ENCODE measurements at regions not wholly inside any gene's neighbourhood (a gene's known extent, or its start where the extent isn't known, plus 50 kb on each side); places are given as distances from the start of the nearest gene placed in this dataset.

DNA sequence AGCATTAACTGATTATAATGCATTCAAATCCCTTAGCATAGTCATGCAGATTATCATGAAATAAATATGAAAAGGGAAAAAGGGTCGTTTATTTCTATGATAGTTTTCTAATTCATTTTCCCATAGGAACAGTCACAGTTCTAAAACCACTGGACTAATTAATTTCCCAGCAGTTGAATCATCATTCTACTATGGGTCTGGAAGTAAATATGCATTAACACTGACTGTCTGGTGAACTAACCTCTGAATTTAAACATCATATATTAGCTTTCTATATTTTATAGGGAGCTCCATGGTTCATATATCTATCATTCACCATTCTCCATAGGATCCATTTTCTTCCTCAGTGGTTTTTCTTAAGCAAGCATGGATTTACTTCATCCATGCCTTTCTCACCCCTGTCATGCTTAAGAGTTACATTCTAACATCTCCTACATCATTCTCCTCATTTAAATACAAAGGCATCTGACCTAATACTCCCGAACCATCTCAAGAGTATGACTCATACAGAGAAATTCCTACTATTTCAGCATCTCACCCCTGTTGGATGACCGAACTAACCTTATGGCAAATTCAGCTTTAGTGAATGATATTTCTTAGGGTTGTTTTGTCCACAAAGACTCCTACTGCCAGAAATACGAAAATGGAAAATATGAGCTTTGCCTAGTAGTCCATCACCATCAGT lies 198.7 kb upstream of the ADAMTS3 start:
- TF ChIP-seq YY1 (IDR thresholded peaks at IDR 0.05) (no peak), GABPA (IDR thresholded peaks at IDR 0.05 in 1 of 2, conservative IDR thresholded peaks at IDR 0.05 in 1 of 2) (no peak), RXRA (IDR thresholded peaks at IDR 0.05) (no peak), JUND (IDR thresholded peaks at IDR 0.05) (no peak), RAD21 (IDR thresholded peaks at IDR 0.05) (no peak), TAF1 (conservative IDR thresholded peaks at IDR 0.05) (no peak), HNF4A (conservative IDR thresholded peaks at IDR 0.05) (no peak), FOXA2 (IDR thresholded peaks at IDR 0.05) (no peak)
- TF ChIP-seq, protein P1, sequence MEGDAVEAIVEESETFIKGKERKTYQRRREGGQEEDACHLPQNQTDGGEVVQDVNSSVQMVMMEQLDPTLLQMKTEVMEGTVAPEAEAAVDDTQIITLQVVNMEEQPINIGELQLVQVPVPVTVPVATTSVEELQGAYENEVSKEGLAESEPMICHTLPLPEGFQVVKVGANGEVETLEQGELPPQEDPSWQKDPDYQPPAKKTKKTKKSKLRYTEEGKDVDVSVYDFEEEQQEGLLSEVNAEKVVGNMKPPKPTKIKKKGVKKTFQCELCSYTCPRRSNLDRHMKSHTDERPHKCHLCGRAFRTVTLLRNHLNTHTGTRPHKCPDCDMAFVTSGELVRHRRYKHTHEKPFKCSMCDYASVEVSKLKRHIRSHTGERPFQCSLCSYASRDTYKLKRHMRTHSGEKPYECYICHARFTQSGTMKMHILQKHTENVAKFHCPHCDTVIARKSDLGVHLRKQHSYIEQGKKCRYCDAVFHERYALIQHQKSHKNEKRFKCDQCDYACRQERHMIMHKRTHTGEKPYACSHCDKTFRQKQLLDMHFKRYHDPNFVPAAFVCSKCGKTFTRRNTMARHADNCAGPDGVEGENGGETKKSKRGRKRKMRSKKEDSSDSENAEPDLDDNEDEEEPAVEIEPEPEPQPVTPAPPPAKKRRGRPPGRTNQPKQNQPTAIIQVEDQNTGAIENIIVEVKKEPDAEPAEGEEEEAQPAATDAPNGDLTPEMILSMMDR (IDR thresholded peaks at IDR 0.05; ENCODE audit: low read depth, low read length, missing input control), result no peak
- TF ChIP-seq, protein P2, sequence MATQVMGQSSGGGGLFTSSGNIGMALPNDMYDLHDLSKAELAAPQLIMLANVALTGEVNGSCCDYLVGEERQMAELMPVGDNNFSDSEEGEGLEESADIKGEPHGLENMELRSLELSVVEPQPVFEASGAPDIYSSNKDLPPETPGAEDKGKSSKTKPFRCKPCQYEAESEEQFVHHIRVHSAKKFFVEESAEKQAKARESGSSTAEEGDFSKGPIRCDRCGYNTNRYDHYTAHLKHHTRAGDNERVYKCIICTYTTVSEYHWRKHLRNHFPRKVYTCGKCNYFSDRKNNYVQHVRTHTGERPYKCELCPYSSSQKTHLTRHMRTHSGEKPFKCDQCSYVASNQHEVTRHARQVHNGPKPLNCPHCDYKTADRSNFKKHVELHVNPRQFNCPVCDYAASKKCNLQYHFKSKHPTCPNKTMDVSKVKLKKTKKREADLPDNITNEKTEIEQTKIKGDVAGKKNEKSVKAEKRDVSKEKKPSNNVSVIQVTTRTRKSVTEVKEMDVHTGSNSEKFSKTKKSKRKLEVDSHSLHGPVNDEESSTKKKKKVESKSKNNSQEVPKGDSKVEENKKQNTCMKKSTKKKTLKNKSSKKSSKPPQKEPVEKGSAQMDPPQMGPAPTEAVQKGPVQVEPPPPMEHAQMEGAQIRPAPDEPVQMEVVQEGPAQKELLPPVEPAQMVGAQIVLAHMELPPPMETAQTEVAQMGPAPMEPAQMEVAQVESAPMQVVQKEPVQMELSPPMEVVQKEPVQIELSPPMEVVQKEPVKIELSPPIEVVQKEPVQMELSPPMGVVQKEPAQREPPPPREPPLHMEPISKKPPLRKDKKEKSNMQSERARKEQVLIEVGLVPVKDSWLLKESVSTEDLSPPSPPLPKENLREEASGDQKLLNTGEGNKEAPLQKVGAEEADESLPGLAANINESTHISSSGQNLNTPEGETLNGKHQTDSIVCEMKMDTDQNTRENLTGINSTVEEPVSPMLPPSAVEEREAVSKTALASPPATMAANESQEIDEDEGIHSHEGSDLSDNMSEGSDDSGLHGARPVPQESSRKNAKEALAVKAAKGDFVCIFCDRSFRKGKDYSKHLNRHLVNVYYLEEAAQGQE (IDR thresholded peaks at IDR 0.05), result no peak
- TF ChIP-seq, protein P3, sequence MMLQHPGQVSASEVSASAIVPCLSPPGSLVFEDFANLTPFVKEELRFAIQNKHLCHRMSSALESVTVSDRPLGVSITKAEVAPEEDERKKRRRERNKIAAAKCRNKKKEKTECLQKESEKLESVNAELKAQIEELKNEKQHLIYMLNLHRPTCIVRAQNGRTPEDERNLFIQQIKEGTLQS (IDR thresholded peaks at IDR 0.05), result no peak
- TF ChIP-seq, protein P4, sequence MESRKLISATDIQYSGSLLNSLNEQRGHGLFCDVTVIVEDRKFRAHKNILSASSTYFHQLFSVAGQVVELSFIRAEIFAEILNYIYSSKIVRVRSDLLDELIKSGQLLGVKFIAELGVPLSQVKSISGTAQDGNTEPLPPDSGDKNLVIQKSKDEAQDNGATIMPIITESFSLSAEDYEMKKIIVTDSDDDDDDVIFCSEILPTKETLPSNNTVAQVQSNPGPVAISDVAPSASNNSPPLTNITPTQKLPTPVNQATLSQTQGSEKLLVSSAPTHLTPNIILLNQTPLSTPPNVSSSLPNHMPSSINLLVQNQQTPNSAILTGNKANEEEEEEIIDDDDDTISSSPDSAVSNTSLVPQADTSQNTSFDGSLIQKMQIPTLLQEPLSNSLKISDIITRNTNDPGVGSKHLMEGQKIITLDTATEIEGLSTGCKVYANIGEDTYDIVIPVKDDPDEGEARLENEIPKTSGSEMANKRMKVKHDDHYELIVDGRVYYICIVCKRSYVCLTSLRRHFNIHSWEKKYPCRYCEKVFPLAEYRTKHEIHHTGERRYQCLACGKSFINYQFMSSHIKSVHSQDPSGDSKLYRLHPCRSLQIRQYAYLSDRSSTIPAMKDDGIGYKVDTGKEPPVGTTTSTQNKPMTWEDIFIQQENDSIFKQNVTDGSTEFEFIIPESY (IDR thresholded peaks at IDR 0.05), result no peak
- TF ChIP-seq, protein P5, sequence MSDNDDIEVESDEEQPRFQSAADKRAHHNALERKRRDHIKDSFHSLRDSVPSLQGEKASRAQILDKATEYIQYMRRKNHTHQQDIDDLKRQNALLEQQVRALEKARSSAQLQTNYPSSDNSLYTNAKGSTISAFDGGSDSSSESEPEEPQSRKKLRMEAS (IDR thresholded peaks at IDR 0.05), result no peak
